Mesothelial cell of epicardium (in vitro differentiated cells): ENCODE measurements at regions not wholly inside any gene's neighbourhood (a gene's known extent, or its start where the extent isn't known, plus 50 kb on each side); places are given as distances from the start of the nearest gene placed in this dataset.

Experiments used
- DNase-seq, 2 experiments: peaks; one replicate each; pipeline ENCODE4 v3.0.0; 2021; ENCODE audit warnings: low spot score in 2 of 2; ENCODE audit not compliant: unreplicated experiment in 2 of 2
- H3K27ac Mint-ChIP-seq: 2 replicates; pipeline ENCODE4 v1.8.0; 2021; ENCODE audit warnings: mixed read lengths
- H3K27me3 Mint-ChIP-seq: 2 replicates; pipeline ENCODE4 v1.8.0; 2021; ENCODE audit warnings: low read depth, mixed read lengths
- H3K36me3 Mint-ChIP-seq: 2 replicates; pipeline ENCODE4 v1.8.0; 2021; ENCODE audit warnings: mixed read lengths
- H3K4me1 Mint-ChIP-seq: 2 replicates; pipeline ENCODE4 v1.8.0; 2021; ENCODE audit warnings: mixed read lengths
- H3K4me3 Mint-ChIP-seq: 2 replicates; pipeline ENCODE4 v1.8.0; 2021; ENCODE audit warnings: mild to moderate bottlenecking, moderate library complexity, mixed read lengths
- H3K9me3 Mint-ChIP-seq: 2 replicates; pipeline ENCODE4 v1.8.0; 2021; ENCODE audit warnings: mixed read lengths
- CTCF ChIP-seq: fragments of 200-600 bp; sonication (generic); IDR thresholded peaks from one replicate; pipeline ENCODE4 v1.5.0; 2021; ENCODE audit warnings: antibody characterized with exemption; ENCODE audit not compliant: unreplicated experiment

DNA sequence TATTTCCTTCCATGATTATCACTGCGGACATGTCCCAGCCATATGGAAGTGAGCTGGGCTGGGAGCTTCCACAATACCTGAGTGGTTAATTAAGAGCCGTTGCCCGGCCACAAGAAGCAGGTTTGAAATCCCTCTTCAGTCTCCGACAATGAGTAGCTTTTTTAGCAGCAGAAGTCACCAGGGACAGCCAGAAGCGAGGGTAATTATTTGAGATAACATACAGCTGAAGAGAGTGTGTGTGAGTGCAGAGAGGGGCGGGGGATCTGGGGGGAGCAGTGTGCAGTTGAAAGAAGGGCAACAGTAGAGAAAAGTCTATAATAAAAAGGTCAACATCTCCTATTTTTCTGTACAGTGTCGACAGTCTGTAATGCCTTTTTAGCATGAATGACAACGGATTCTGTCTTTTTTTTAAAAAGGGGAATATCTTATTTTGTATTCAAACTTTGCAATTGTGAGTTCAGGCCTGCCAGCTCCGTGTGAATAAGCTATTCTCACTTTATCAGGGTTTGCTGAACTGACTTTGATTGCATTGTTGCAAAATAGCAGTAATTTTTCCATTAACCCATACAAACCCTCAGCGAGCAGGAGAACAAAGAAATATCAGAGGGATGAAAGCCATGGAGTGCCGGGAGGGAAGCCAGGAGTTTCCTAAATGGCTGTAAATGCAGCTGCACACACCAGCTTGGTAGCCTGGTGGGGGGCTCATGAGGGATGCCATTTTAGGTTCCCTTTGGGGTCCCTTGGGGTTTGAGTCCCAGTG, 220.3 kb upstream of the IRX3 start:
- H3K9me3 Mint-ChIP-seq: no peaks in the 10 kb centered on the region
- H3K27me3 Mint-ChIP-seq: peaks cover 19% of the 10 kb centered on the region
- DNase-seq: no peak
- H3K27ac Mint-ChIP-seq: no peak overlapping the region
- H3K36me3 Mint-ChIP-seq: no peaks in the 10 kb centered on the region
- peaks cover 66% of the 10 kb centered on the region for H3K4me1 Mint-ChIP-seq
- TF ChIP-seq CTCF: no peak
- peak overlapping the region; percentile 4 for H3K4me3 Mint-ChIP-seq

GRCh38 chr16:54506214-54506580, 219.6 kb upstream of the IRX3 start:
- Mint-ChIP-seq H3K27ac (no peak overlapping the region), H3K4me1 (peaks cover 60% of the 10 kb centered on the region), H3K36me3 (no peaks in the 10 kb centered on the region), H3K9me3 (no peaks in the 10 kb centered on the region), H3K4me3 (no peak overlapping the region), H3K27me3 (peaks cover 19% of the 10 kb centered on the region)
- no peak for TF ChIP-seq CTCF
- no peak for DNase-seq

DNA sequence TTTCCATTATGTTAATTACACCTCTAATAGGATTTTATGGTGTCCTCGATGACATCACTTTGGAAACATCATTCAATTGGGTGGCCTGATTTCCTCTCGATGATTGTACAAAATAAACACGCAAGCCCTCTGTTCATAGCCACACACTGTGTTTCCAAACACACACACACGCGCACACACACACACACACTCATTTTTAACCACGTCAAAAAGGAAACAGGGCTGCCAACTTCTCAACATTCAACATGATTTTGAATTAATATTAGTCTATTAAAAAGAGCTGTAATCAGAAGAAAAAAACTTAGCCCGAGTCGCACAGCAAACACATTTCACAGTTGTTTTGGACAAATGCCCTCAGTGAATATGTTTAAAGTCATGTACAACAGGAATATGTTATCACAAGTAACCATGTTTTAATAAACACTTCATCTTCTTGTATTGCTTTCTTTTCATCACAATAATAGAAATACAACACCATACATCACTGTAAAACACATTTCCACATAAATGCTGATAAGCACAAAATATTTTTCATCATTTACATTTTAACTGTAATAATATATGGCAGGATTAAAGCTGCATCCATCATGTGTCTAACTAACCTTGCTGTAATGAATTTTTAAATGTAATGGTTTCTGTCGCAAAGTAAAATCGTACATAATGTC, 219.1 kb upstream of the IRX3 start:
- no peak for DNase-seq
- no peak overlapping the region for H3K4me3 Mint-ChIP-seq
- peaks cover 55% of the 10 kb centered on the region for H3K4me1 Mint-ChIP-seq
- no peaks in the 10 kb centered on the region for H3K36me3 Mint-ChIP-seq
- TF ChIP-seq CTCF: no peak
- H3K9me3 Mint-ChIP-seq: no peaks in the 10 kb centered on the region
- peaks cover 19% of the 10 kb centered on the region for H3K27me3 Mint-ChIP-seq
- no peak overlapping the region for H3K27ac Mint-ChIP-seq

DNA sequence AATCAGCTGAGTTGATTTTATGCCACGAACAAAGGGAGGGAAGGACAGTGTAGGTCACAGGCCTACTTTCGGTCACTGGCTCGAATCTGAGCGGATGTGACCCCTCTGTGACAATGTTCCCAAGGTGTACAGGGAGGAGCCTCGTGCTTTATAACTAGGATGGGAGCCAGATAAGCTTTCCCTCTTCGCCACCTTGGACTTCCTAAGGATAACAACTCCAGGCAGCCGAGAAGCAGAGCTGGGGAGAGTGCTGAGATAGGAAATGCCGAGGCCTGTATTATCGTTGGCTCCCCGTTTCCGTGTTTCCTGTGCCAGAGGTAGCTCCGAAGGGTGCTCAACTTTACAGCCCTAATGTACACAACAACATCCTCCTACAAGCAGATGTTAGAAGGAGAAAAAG, 217.8 kb upstream of the IRX3 start:
- Mint-ChIP-seq H3K4me3 (no peak overlapping the region), H3K27me3 (peaks cover 17% of the 10 kb centered on the region), H3K36me3 (no peaks in the 10 kb centered on the region), H3K27ac (peak overlapping the region; percentile 27), H3K9me3 (no peaks in the 10 kb centered on the region), H3K4me1 (peaks cover 44% of the 10 kb centered on the region)
- no peak for DNase-seq
- no peak for TF ChIP-seq CTCF

DNA sequence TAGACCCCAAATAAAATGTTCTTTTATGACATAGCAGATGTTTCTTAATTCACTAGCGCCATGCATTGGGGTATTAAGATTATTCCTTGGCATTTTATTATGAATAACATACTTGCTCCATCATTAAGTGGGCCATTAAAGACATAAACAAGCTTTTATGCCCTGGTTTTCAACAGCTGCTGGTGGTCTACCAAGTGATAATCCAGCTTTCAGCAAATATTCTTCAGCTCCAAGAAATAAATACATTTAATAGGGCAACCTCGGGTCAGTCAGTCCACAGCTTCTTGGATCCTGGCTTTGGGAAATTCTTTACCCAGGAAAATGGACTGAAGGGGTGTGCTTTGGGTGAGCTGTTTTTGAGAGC, 217.3 kb upstream of the IRX3 start:
- Mint-ChIP-seq H3K27ac (peak overlapping the region; percentile 27), H3K4me3 (no peak overlapping the region), H3K36me3 (no peaks in the 10 kb centered on the region), H3K4me1 (peaks cover 44% of the 10 kb centered on the region), H3K9me3 (peaks cover under 1% of the 10 kb centered on the region), H3K27me3 (peaks cover 17% of the 10 kb centered on the region)
- no peak for DNase-seq
- no peak for TF ChIP-seq CTCF
